SU-DHL-6 (cell line): ENCODE measurements at regions not wholly inside any gene's neighbourhood (a gene's known extent, or its start where the extent isn't known, plus 50 kb on each side); places are given as distances from the start of the nearest gene placed in this dataset.
"Not testable (repeated sequence)": the region's sequence is repeated elsewhere in the genome, so short reads cannot be mapped to it uniquely, and the experiment has no call there.

Experiments
- H2AFZ ChIP-seq: fragments of 200-600 bp; sonication (generic); 2 replicates; pipeline ENCODE4 v1.6.1; 2014; ENCODE audit warnings: low read depth, mild to moderate bottlenecking, moderate library complexity, mixed read lengths, antibody characterized with exemption, low read length; ENCODE audit not compliant: severe bottlenecking
- H3F3A ChIP-seq: fragments of 200-600 bp; shearing (Covaris generic); 2 replicates; pipeline ENCODE4 v1.6.0; 2016; ENCODE audit warnings: antibody characterized with exemption, mild to moderate bottlenecking; ENCODE audit not compliant: insufficient read depth
- H3K27ac ChIP-seq: fragments of 200-600 bp; sonication (generic); 2 replicates; pipeline ENCODE4 v1.5.1; 2016; ENCODE audit warnings: low read depth, mild to moderate bottlenecking, low read length, moderate library complexity, mixed read lengths
- H3K27me3 ChIP-seq: fragments of 200-600 bp; sonication (generic), shearing (Covaris generic); 2 replicates; pipeline ENCODE4 v1.6.0; 2014; ENCODE audit warnings: mild to moderate bottlenecking, low read length
- H3K36me3 ChIP-seq: fragments of 200-600 bp; sonication (generic); 2 replicates; pipeline ENCODE4 v1.6.1; 2014; ENCODE audit warnings: mild to moderate bottlenecking, low read length, mixed read lengths
- H3K4me2 ChIP-seq: fragments of 300-600, 200-600 bp; shearing (Covaris generic), sonication (generic); 2 replicates; pipeline ENCODE4 v1.6.0; 2014; ENCODE audit warnings: low read length, low read depth, mild to moderate bottlenecking; ENCODE audit not compliant: poor library complexity, severe bottlenecking
- H3K4me3 ChIP-seq: fragments of 200-600 bp; sonication (generic); 2 replicates; pipeline ENCODE4 v1.5.1; 2014; ENCODE audit warnings: antibody characterized with exemption, low read length, mild to moderate bottlenecking, mixed read lengths; ENCODE audit not compliant: insufficient read depth, poor library complexity, severe bottlenecking
- H3K79me2 ChIP-seq: fragments of 200-600 bp; sonication (generic); 2 replicates; pipeline ENCODE4 v1.6.1; 2014; ENCODE audit warnings: mild to moderate bottlenecking, low read length, moderate library complexity; ENCODE audit not compliant: insufficient read depth
- H3K9ac ChIP-seq: fragments of 200-600 bp; sonication (generic); 2 replicates; pipeline ENCODE4 v1.7.0; 2014; ENCODE audit warnings: mild to moderate bottlenecking, low read length
- H3K9me2 ChIP-seq: fragments of 200-600 bp; sonication (generic); replicated peaks from 2 replicates; pipeline ENCODE4 v1.6.1; 2014; ENCODE audit warnings: low read length; ENCODE audit not compliant: insufficient read depth
- H3K9me3 ChIP-seq: fragments of 200-600 bp; sonication (generic); 2 replicates; pipeline ENCODE4 v1.6.1; 2014; ENCODE audit warnings: low read length, mixed read lengths; ENCODE audit not compliant: insufficient read depth
- H4K20me1 ChIP-seq: fragments of 200-600 bp; sonication (generic); 2 replicates; pipeline ENCODE4 v1.6.1; 2014; ENCODE audit warnings: low read depth, mild to moderate bottlenecking, antibody characterized with exemption, low read length, moderate library complexity, mixed read lengths
- CTCF ChIP-seq: fragments of 200-600 bp; sonication (generic); IDR thresholded peaks from one replicate; pipeline ENCODE4 v1.5.1; 2017; ENCODE audit warnings: antibody characterized with exemption, mild to moderate bottlenecking, low read length, moderate library complexity; ENCODE audit not compliant: insufficient read depth, poor library complexity, severe bottlenecking
- EZH2phosphoT487 ChIP-seq: fragments of 200-600 bp; sonication (generic), shearing (Covaris generic); conservative IDR thresholded peaks from 2 replicates; pipeline ENCODE4 v1.6.1; 2018; ENCODE audit warnings: mild to moderate bottlenecking, antibody characterized with exemption, low read length, moderate library complexity, mixed read lengths

DNA sequence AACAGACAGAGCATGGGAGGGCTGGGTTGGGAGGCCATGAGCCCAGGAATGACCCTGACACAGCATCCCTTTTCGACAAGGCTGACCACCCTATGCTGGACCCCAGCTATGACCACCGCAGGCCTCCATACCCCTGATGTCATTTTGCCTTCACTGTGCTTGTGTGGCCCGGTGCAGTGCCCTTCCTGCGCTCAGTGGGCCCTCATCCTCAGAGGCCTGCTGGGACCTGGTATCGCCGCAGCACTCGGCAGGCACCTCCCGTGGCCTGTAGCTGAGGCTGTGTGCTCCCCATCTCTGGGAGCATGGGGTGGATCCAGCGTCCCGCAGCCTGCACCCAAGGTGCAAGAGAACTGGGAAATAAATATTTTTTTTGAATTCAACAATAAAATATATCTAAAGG lies 73.1 kb upstream of the MEF2A start:
- Histone ChIP-seq H4K20me1 (no peaks in the 10 kb centered on the region), H3F3A (no peaks in the 10 kb centered on the region), H3K27ac (no peak overlapping the region), H3K36me3 (no peaks in the 10 kb centered on the region), H3K9ac (no peak overlapping the region), H3K79me2 (no peaks in the 10 kb centered on the region), H3K4me3 (no peak overlapping the region), H3K27me3 (no peaks in the 10 kb centered on the region), H2AFZ (no peak overlapping the region), H3K9me2 (no peaks in the 10 kb centered on the region), H3K4me2 (no peak overlapping the region), H3K9me3 (no peaks in the 10 kb centered on the region)
- TF ChIP-seq CTCF: no peak
- no peak for TF ChIP-seq EZH2phosphoT487

DNA sequence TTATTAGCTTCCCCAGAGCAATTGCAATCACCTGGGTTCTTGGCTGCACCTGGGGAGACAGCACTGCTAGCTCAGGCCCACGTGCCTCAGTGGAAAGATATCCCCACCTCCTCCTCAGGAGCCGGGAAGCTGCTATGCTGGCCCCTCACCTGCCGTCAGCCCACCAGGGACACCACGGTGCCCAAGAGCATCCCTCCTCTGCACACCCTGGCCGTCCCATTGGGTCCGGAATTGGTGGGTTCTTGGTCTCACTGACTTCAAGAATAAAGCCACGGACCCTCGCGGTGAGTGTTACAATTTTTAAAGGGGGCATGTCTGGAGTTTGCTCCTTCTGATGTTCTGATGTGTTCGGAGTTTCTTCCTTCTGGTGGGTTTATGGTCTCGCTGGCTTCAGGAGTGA lies 72.3 kb upstream of the MEF2A start:
- Histone ChIP-seq H3K9me3 (no peaks in the 10 kb centered on the region), H3K36me3 (no peaks in the 10 kb centered on the region), H3K4me3 (no peak overlapping the region), H2AFZ (no peak overlapping the region), H3K9ac (no peak overlapping the region), H3K27me3 (no peaks in the 10 kb centered on the region), H4K20me1 (no peaks in the 10 kb centered on the region), H3K79me2 (no peaks in the 10 kb centered on the region), H3K4me2 (no peak overlapping the region), H3F3A (no peaks in the 10 kb centered on the region), H3K27ac (no peak overlapping the region), H3K9me2 (no peaks in the 10 kb centered on the region)
- TF ChIP-seq EZH2phosphoT487 (no peak), CTCF (no peak)

DNA sequence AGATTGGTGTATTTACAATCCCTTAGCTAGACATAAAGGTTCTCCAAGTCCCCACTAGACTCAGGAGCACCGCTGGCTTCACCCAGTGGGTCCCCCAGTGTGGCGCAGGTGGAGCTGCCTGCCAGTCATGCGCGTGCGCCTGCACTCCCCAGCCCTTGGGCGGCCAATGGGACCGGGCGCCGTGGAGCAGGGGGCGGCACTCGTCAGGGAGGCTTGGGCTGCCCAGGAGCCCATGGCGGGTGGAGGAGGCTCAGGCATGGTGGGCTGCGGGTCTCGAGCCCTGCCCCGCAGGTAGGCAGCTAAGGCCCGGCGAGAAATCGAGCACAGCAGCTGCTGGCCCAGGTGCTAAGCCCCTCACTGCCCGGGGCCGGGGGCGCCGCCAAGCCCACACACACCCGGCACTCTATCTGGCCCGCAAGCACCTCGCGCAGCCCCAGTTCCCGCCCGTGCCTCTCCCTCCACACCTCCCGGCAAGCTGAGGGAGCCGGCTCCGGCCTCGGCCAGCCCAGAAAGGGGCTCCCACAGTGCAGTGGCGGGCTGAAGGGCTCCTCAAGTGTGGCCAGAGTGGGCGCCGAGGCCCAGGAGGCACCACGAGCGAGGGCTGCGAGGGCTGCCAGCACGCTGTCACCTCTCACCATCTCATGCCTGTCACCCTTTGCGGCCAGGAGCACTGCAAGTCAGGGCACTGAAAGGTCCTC lies 71.1 kb upstream of the MEF2A start:
- not testable (repeated sequence) for H2AFZ ChIP-seq, H3K79me2 ChIP-seq, H3F3A ChIP-seq, H3K36me3 ChIP-seq, H3K27ac ChIP-seq, H3K27me3 ChIP-seq, H3K9me3 ChIP-seq, H3K4me3 ChIP-seq, H3K4me2 ChIP-seq, H3K9ac ChIP-seq, H4K20me1 ChIP-seq, H3K9me2 ChIP-seq

GRCh38 chr15:99495430-99496301 lies 70.1 kb upstream of the MEF2A start:
- H3K4me3 ChIP-seq: no peak overlapping the region
- TF ChIP-seq EZH2phosphoT487 (no peak), CTCF (no peak)
- H3K27me3 ChIP-seq: no peaks in the 10 kb centered on the region
- no peaks in the 10 kb centered on the region for H3K9me3 ChIP-seq
- H3K36me3 ChIP-seq: no peaks in the 10 kb centered on the region
- no peak overlapping the region for H3K9ac ChIP-seq
- H2AFZ ChIP-seq: no peak overlapping the region
- no peak overlapping the region for H3K27ac ChIP-seq
- no peaks in the 10 kb centered on the region for H3K79me2 ChIP-seq
- no peaks in the 10 kb centered on the region for H3F3A ChIP-seq
- H3K4me2 ChIP-seq: no peak overlapping the region
- H3K9me2 ChIP-seq: no peaks in the 10 kb centered on the region
- no peaks in the 10 kb centered on the region for H4K20me1 ChIP-seq
